ENCODE measurements at regions not wholly inside any gene's neighbourhood (a gene's known extent, or its start where the extent isn't known, plus 50 kb on each side); places are given as distances from the start of the nearest gene placed in this dataset.

DNA sequence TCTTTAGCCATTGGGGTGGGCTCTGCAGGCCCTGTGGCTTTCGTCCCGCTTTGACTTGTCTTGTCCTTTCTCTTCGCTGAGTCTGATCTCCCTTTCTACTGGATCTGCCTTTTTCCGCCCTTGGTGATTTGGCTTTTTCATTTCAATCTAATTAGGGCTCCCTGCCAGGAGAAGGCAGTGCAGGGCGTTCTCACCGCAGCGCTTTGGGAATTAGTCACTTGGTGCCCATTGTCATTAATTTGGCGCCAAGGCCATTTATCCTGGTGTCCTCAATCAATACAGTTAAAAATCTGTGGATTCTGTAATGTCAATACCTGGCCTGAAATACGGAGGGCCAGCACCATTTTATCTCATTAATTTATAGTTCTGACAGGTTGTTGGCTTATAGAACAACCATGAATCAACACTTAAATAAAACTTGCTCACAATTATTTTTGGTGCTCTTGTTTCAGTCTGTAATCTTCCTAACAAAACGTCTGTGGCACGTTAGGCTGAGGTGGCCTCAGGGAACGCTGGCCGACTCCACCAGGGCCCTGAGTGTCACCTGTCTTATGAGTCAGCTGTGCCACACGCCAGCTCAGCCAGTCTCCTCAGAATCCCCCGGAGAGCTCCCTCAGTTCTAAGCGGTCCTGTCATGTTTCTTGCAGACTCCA is 115.7 kb downstream of the BEGAIN start:
- DNase-seq (ENCODE audit: low spot score) (no peak), ATAC-seq (ENCODE audit: low FRiP score) (no peak)
- no peak for TF ChIP-seq CTCF (IDR thresholded peaks at IDR 0.05)

DNA sequence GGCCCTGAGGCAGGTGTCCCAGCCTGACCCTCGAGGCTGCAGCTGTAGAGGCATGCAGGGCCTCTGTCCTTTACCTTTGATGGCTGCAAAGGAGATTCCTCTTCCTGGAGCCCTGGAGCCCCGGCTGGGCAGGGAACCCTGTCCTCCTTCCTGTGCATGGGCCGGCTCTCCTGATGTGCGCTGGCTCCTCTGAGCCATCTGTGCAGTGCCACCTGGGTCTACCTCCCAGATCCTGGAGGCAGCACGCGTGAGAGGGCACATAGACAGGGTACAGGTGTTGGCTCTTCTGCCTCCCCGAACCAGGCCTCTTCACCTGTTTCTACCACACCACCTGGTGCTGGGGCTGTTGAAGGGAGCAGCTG is 115.1 kb downstream of the BEGAIN start:
- no peak for ATAC-seq (ENCODE audit: low FRiP score)
- DNase-seq (ENCODE audit: low spot score): no peak
- TF ChIP-seq CTCF (IDR thresholded peaks at IDR 0.05): no peak

- no peak for ATAC-seq (ENCODE audit: low FRiP score)
- DNase-seq (ENCODE audit: low spot score): no peak
- TF ChIP-seq CTCF (IDR thresholded peaks at IDR 0.05): no peak
These were observed 114.7 kb downstream of the BEGAIN start for GRCh38 chr14:100472491-100472890.

- no peak for TF ChIP-seq CTCF (IDR thresholded peaks at IDR 0.05)
These were observed 114.0 kb downstream of the BEGAIN start for GRCh38 chr14:100473249-100473648.

GRCh38 chr14:100474196-100474595 is 113.0 kb downstream of the BEGAIN start:
- ATAC-seq (ENCODE audit: low FRiP score): no peak
- TF ChIP-seq CTCF (IDR thresholded peaks at IDR 0.05): no peak

More at GRCh38 chr14:100473249-100473648, 114.0 kb downstream of the BEGAIN start:
- ATAC-seq (ENCODE audit: low FRiP score) (no peak), DNase-seq (ENCODE audit: low spot score) (no peak)

DNA sequence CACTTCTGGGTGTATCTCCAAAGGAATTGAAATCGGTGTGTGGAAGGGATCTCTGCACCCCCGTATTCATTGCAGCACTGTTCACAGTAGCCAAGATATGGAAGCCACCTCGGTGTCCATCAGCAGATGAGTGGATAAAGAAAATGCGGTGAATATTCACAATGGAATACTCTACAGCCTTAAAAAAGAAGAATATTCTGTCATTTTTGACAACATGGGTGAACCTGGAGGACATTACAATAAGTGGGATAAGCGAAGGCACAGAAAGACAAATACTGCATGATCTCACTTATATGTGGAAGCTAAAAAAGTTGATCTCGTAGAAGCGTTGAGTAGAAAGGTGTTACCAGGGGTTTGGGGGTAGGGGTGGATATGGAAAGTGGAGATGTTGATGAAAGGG is 111.9 kb downstream of the BEGAIN start:
- no peak for ATAC-seq (ENCODE audit: low FRiP score)
- no peak for DNase-seq (ENCODE audit: low spot score)
- TF ChIP-seq CTCF (IDR thresholded peaks at IDR 0.05): no peak

More at GRCh38 chr14:100474196-100474595, 113.0 kb downstream of the BEGAIN start:
- no peak for DNase-seq (ENCODE audit: low spot score)

GRCh38 chr14:100476012-100476822 is 111.0 kb downstream of the BEGAIN start:
- no peak for TF ChIP-seq CTCF (IDR thresholded peaks at IDR 0.05)
- DNase-seq (ENCODE audit: low spot score) (no peak), ATAC-seq (ENCODE audit: low FRiP score) (no peak)

Data from omental fat pad (tissue), 3 donors.